Stimulated activated naive B cell treated with anti-CD40 and anti-IgM and Interleukin-4, amounts not matched to agents 10 μg/mL and 1 μg/mL and 100 μg/mL, for 72 hours (primary cell): ENCODE measurements at regions not wholly inside any gene's neighbourhood (a gene's known extent, or its start where the extent isn't known, plus 50 kb on each side); places are given as distances from the start of the nearest gene placed in this dataset.

Source experiments
- ATAC-seq, 2 donors: fragments of 150-1000 bp; cut with Tn5 transposase; replicated peaks; 2 replicates each; pipeline ENCODE4 v1.10.0; 2021; ENCODE audit warnings: moderate library complexity in 1 of 2
- DNase-seq: peaks from one replicate; pipeline ENCODE4 v3.0.0; 2021
- H3K27ac Mint-ChIP-seq: one replicate; pipeline ENCODE4 v1.8.0; 2022; ENCODE audit warnings: mild to moderate bottlenecking, mixed read lengths
- H3K27me3 Mint-ChIP-seq, 2 donors: one replicate each; pipeline ENCODE4 v1.8.0; 2022; ENCODE audit warnings: mixed read lengths in 2 of 2
- H3K36me3 Mint-ChIP-seq, 2 donors: one replicate each; pipeline ENCODE4 v1.8.0; 2022; ENCODE audit warnings: mixed read lengths in 2 of 2, mild to moderate bottlenecking in 1 of 2
- H3K4me1 Mint-ChIP-seq, 2 donors: one replicate each; pipeline ENCODE4 v1.8.0; 2022; ENCODE audit warnings: mixed read lengths in 2 of 2, mild to moderate bottlenecking in 1 of 2
- H3K4me3 Mint-ChIP-seq, 2 donors: one replicate each; pipeline ENCODE4 v1.8.0; 2022; ENCODE audit warnings: mild to moderate bottlenecking in 2 of 2, mixed read lengths in 2 of 2, moderate library complexity in 1 of 2
- H3K9me3 Mint-ChIP-seq, 2 donors: one replicate each; pipeline ENCODE4 v1.8.0; 2022; ENCODE audit warnings: mixed read lengths in 2 of 2, mild to moderate bottlenecking in 1 of 2

GRCh38 chr13:26998292-26998691 is 173.3 kb downstream of the USP12 start:
- H3K27me3 Mint-ChIP-seq: no peaks in the 10 kb centered on the region
- H3K4me3 Mint-ChIP-seq: no peak overlapping the region
- H3K4me1 Mint-ChIP-seq: peaks cover 42 to 63% of the 10 kb centered on the region in 2 donors

GRCh38 chr13:26996965-26997752 is 174.5 kb downstream of the USP12 start:
- Mint-ChIP-seq H3K27me3 (no peaks in the 10 kb centered on the region), H3K4me1 (peaks cover 40 to 64% of the 10 kb centered on the region in 2 donors), H3K27ac (no peak overlapping the region), H3K9me3 (no peaks in the 10 kb centered on the region), H3K4me3 (peak overlapping the region; percentile 7 to 61), H3K36me3 (no peaks in the 10 kb centered on the region)
- ATAC-seq (peak; percentile 85 to 90), DNase-seq (peak; percentile 45)

More at GRCh38 chr13:26998292-26998691, 173.3 kb downstream of the USP12 start:
- ATAC-seq: no peak
- no peak overlapping the region for H3K27ac Mint-ChIP-seq
- peaks cover 0 to 4% of the 10 kb centered on the region in 2 donors for H3K9me3 Mint-ChIP-seq
- peaks cover 0 to 2% of the 10 kb centered on the region in 2 donors for H3K36me3 Mint-ChIP-seq
- DNase-seq: no peak

GRCh38 chr13:26995159-26995558 is 176.5 kb downstream of the USP12 start:
- no peaks in the 10 kb centered on the region for H3K27me3 Mint-ChIP-seq
- no peaks in the 10 kb centered on the region for H3K36me3 Mint-ChIP-seq
- H3K27ac Mint-ChIP-seq: no peak overlapping the region
- H3K9me3 Mint-ChIP-seq: no peaks in the 10 kb centered on the region
- DNase-seq: no peak
- H3K4me1 Mint-ChIP-seq: peaks cover 30 to 45% of the 10 kb centered on the region in 2 donors
- no peak overlapping the region for H3K4me3 Mint-ChIP-seq
- ATAC-seq: no peak

- DNase-seq (no peak), ATAC-seq (no peak)
- H3K36me3 Mint-ChIP-seq: no peaks in the 10 kb centered on the region
- H3K4me1 Mint-ChIP-seq: peaks cover 28 to 38% of the 10 kb centered on the region in 2 donors
- no peaks in the 10 kb centered on the region for H3K9me3 Mint-ChIP-seq
- H3K27ac Mint-ChIP-seq: no peak overlapping the region
- no peaks in the 10 kb centered on the region for H3K27me3 Mint-ChIP-seq
- no peak overlapping the region for H3K4me3 Mint-ChIP-seq
Observed at GRCh38 chr13:26993780-26994179, 177.8 kb downstream of the USP12 start.

- DNase-seq (no peak), ATAC-seq (no peak)
- no peak overlapping the region for H3K27ac Mint-ChIP-seq
- H3K4me1 Mint-ChIP-seq: peaks cover 26 to 31% of the 10 kb centered on the region in 2 donors
- no peaks in the 10 kb centered on the region for H3K27me3 Mint-ChIP-seq
- no peak overlapping the region for H3K4me3 Mint-ChIP-seq
- no peaks in the 10 kb centered on the region for H3K9me3 Mint-ChIP-seq
- H3K36me3 Mint-ChIP-seq: no peaks in the 10 kb centered on the region
Observed at GRCh38 chr13:26992951-26993719, 178.5 kb downstream of the USP12 start.

GRCh38 chr13:26991508-26992181 is 180.0 kb downstream of the USP12 start:
- no peaks in the 10 kb centered on the region for H3K36me3 Mint-ChIP-seq
- peaks cover 15 to 18% of the 10 kb centered on the region in 2 donors for H3K4me1 Mint-ChIP-seq
- no peak overlapping the region for H3K4me3 Mint-ChIP-seq
- no peak for ATAC-seq
- no peak for DNase-seq
- H3K9me3 Mint-ChIP-seq: no peaks in the 10 kb centered on the region
- no peaks in the 10 kb centered on the region for H3K27me3 Mint-ChIP-seq
- H3K27ac Mint-ChIP-seq: no peak overlapping the region

- no peaks in the 10 kb centered on the region for H3K9me3 Mint-ChIP-seq
- DNase-seq (no peak), ATAC-seq (no peak)
- H3K4me3 Mint-ChIP-seq: no peak overlapping the region
- no peaks in the 10 kb centered on the region for H3K27me3 Mint-ChIP-seq
- no peaks in the 10 kb centered on the region for H3K36me3 Mint-ChIP-seq
- peaks cover 10 to 12% of the 10 kb centered on the region in 2 donors for H3K4me1 Mint-ChIP-seq
- no peak overlapping the region for H3K27ac Mint-ChIP-seq
Observed at GRCh38 chr13:26989957-26990713, 181.5 kb downstream of the USP12 start.

- H3K27ac Mint-ChIP-seq: no peak overlapping the region
- no peaks in the 10 kb centered on the region for H3K27me3 Mint-ChIP-seq
- DNase-seq: no peak
- H3K4me1 Mint-ChIP-seq: peaks cover 6 to 13% of the 10 kb centered on the region in 2 donors
- no peak overlapping the region for H3K4me3 Mint-ChIP-seq
- ATAC-seq: no peak
- H3K36me3 Mint-ChIP-seq: no peaks in the 10 kb centered on the region
- no peaks in the 10 kb centered on the region for H3K9me3 Mint-ChIP-seq
Observed at GRCh38 chr13:26989261-26989956, 182.2 kb downstream of the USP12 start.

GRCh38 chr13:26988059-26988769 is 183.4 kb downstream of the USP12 start:
- Mint-ChIP-seq H3K4me3 (no peak overlapping the region), H3K36me3 (no peaks in the 10 kb centered on the region), H3K9me3 (no peaks in the 10 kb centered on the region), H3K4me1 (peaks cover 6 to 13% of the 10 kb centered on the region in 2 donors), H3K27ac (no peak overlapping the region), H3K27me3 (peaks cover 5% of the 10 kb centered on the region in 2 donors)
- ATAC-seq (no peak), DNase-seq (no peak)

- H3K27me3 Mint-ChIP-seq: peaks cover 5% of the 10 kb centered on the region in 2 donors
- DNase-seq: no peak
- H3K27ac Mint-ChIP-seq: no peak overlapping the region
- H3K36me3 Mint-ChIP-seq: no peaks in the 10 kb centered on the region
- no peak for ATAC-seq
- no peak overlapping the region for H3K4me3 Mint-ChIP-seq
- H3K4me1 Mint-ChIP-seq: peaks cover 6 to 10% of the 10 kb centered on the region in 2 donors
- no peaks in the 10 kb centered on the region for H3K9me3 Mint-ChIP-seq
Observed at GRCh38 chr13:26987486-26988013, 184.1 kb downstream of the USP12 start.

- DNase-seq (peak; percentile 60), ATAC-seq (peak; percentile 89 to 93)
- no peak overlapping the region for H3K27ac Mint-ChIP-seq
- no peaks in the 10 kb centered on the region for H3K9me3 Mint-ChIP-seq
- H3K27me3 Mint-ChIP-seq: peaks cover 5% of the 10 kb centered on the region in 2 donors
- no peaks in the 10 kb centered on the region for H3K36me3 Mint-ChIP-seq
- H3K4me3 Mint-ChIP-seq: no peak overlapping the region
- peaks cover 4 to 7% of the 10 kb centered on the region in 2 donors for H3K4me1 Mint-ChIP-seq
Observed at GRCh38 chr13:26985285-26985878, 186.2 kb downstream of the USP12 start.

GRCh38 chr13:26984337-26984736 is 187.3 kb downstream of the USP12 start:
- Mint-ChIP-seq H3K9me3 (no peaks in the 10 kb centered on the region), H3K4me1 (peaks cover 4 to 7% of the 10 kb centered on the region in 2 donors), H3K27ac (no peak overlapping the region), H3K27me3 (peaks cover 5% of the 10 kb centered on the region in 2 donors), H3K36me3 (no peaks in the 10 kb centered on the region), H3K4me3 (no peak overlapping the region)
- ATAC-seq (no peak), DNase-seq (no peak)
